ENCODE measurements at regions not wholly inside any gene's neighbourhood (a gene's known extent, or its start where the extent isn't known, plus 50 kb on each side); places are given as distances from the start of the nearest gene placed in this dataset.

DNA sequence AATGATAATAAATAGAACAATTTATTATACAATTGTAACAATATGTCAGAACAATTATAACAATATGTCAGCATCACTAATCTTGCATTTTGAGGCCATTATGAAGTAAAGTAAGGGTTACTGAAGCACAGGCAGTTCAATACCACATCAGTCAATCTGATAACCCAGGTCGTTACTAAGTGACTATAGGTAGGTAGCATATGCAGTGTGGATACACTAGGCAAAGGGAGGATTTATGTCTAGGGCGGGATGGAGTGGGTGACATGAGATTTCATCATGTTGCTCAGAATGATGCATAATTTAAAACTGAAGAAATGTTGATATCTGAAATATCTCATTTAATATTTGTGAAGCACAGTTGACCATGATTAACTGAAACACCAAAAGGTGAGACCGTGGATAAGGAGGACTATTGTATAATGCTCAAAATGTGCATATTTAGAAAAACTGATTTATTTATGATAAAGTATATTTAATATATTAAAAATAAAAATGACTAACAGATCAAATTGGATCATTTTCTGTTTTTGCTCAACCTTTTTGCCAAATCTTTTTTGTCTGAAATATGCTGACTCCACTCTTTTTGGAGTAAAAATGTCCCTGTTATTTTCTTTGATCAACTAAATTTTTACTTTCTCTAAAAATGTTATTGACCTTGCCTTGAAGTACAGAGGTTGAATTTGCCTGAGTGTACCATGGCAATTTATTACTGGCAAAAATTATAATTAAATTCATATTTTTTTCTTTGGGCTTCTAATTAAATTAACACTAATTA, 1189.4 kb upstream of the USP15 start:
- TF ChIP-seq CTCF (conservative IDR thresholded peaks at IDR 0.05; ENCODE audit: low read depth, low read length) = no peak
- no peaks in the 10 kb centered on the region for H3K79me2 ChIP-seq (ENCODE audit: insufficient read depth, low read depth)

DNA sequence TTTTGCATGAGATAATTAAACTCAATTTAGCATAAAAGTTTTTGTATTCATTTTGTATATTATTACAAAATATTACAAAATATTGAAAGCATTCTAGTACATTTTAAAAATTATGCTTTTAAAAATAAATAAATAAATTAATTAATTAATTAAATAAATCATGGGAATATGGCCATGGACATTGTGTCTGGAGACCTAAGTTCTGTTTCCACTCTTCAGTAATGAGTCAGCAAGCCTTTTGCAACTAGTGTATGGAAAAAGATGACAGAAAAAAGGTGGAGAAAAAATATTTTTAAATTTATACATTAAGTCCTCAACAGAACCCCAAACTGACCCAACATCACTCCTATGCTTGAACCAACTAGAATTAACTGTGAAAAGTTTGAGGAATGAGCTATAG, 1187.5 kb upstream of the USP15 start:
- no peak overlapping the region for H3K4me2 ChIP-seq
- no peak overlapping the region for H3K4me3 ChIP-seq (IDR thresholded peaks at IDR 0.05; ENCODE audit: insufficient read depth, low read depth, low read length)
- no peak overlapping the region for H2AFZ ChIP-seq (ENCODE audit: low read depth)
- H3K27ac ChIP-seq = no peak overlapping the region
- H3K27me3 ChIP-seq (ENCODE audit: insufficient read depth, low read depth) = no peaks in the 10 kb centered on the region
- H4K20me1 ChIP-seq (ENCODE audit: insufficient read depth) = no peaks in the 10 kb centered on the region
- no peaks in the 10 kb centered on the region for H3K36me3 ChIP-seq (ENCODE audit: insufficient read depth)
- no peaks in the 10 kb centered on the region for H3K4me1 ChIP-seq (ENCODE audit: low read depth, poor library complexity, severe bottlenecking)
- H3K79me2 ChIP-seq (ENCODE audit: insufficient read depth, low read depth) = no peaks in the 10 kb centered on the region
- H3K9ac ChIP-seq = no peak overlapping the region
- no peak for TF ChIP-seq CTCF (conservative IDR thresholded peaks at IDR 0.05; ENCODE audit: low read depth, low read length)

More for the DNA sequence above, 1189.4 kb upstream of the USP15 start:
- Histone ChIP-seq H2AFZ (ENCODE audit: low read depth) (no peak overlapping the region), H3K27ac (no peak overlapping the region), H4K20me1 (ENCODE audit: insufficient read depth) (no peaks in the 10 kb centered on the region), H3K9ac (no peak overlapping the region), H3K27me3 (ENCODE audit: insufficient read depth, low read depth) (no peaks in the 10 kb centered on the region), H3K4me1 (ENCODE audit: low read depth, poor library complexity, severe bottlenecking) (no peaks in the 10 kb centered on the region), H3K4me2 (no peak overlapping the region), H3K4me3 (IDR thresholded peaks at IDR 0.05; ENCODE audit: insufficient read depth, low read depth, low read length) (no peak overlapping the region), H3K36me3 (ENCODE audit: insufficient read depth) (no peaks in the 10 kb centered on the region)

GRCh38 chr12:61095111-61095510, 1165.1 kb upstream of the USP15 start:
- H3K27me3 ChIP-seq (ENCODE audit: insufficient read depth, low read depth) = no peaks in the 10 kb centered on the region
- H3K9ac ChIP-seq = no peak overlapping the region
- H3K4me1 ChIP-seq (ENCODE audit: low read depth, poor library complexity, severe bottlenecking) = no peaks in the 10 kb centered on the region
- H3K27ac ChIP-seq = no peak overlapping the region
- H2AFZ ChIP-seq (ENCODE audit: low read depth) = no peak overlapping the region
- no peak for TF ChIP-seq CTCF (conservative IDR thresholded peaks at IDR 0.05; ENCODE audit: low read depth, low read length)
- H3K36me3 ChIP-seq (ENCODE audit: insufficient read depth) = no peaks in the 10 kb centered on the region
- H3K4me2 ChIP-seq = no peak overlapping the region
- no peaks in the 10 kb centered on the region for H4K20me1 ChIP-seq (ENCODE audit: insufficient read depth)
- no peak overlapping the region for H3K4me3 ChIP-seq (IDR thresholded peaks at IDR 0.05; ENCODE audit: insufficient read depth, low read depth, low read length)
- no peaks in the 10 kb centered on the region for H3K79me2 ChIP-seq (ENCODE audit: insufficient read depth, low read depth)

DNA sequence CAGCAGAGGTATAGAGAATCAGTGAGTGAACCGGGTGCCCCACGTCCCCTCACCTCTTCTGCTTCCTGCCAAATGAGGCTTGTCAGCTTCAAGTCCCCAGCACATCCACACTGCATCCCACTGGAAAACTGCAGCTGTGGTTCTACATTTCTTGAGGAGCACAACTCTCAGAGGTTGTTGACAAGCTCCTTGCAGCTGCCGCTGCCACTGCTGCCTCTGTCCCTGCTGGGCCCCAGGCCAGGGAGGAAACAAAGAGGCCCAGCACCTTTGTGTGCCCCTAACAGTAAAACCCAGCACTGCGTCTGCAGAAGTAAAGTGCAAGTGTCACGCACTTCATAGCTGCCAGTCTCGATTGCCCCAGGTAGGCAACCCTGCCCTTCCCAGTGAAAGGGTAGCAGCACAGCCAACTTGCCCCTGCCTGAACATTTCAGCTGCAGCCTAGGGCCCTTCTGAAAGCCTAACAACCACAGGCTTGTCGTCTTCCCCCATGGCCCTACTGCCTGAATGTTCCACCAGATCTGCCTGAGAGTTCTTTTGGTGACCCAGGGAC, 1162.1 kb upstream of the USP15 start:
- H3K4me3 ChIP-seq (IDR thresholded peaks at IDR 0.05; ENCODE audit: insufficient read depth, low read depth, low read length) = no peak overlapping the region
- H3K4me2 ChIP-seq = no peak overlapping the region
- H3K36me3 ChIP-seq (ENCODE audit: insufficient read depth) = no peaks in the 10 kb centered on the region
- H3K4me1 ChIP-seq (ENCODE audit: low read depth, poor library complexity, severe bottlenecking) = no peaks in the 10 kb centered on the region
- no peaks in the 10 kb centered on the region for H3K79me2 ChIP-seq (ENCODE audit: insufficient read depth, low read depth)
- no peaks in the 10 kb centered on the region for H3K27me3 ChIP-seq (ENCODE audit: insufficient read depth, low read depth)
- no peak overlapping the region for H3K27ac ChIP-seq
- no peak for TF ChIP-seq CTCF (conservative IDR thresholded peaks at IDR 0.05; ENCODE audit: low read depth, low read length)
- H3K9ac ChIP-seq = no peak overlapping the region
- no peaks in the 10 kb centered on the region for H4K20me1 ChIP-seq (ENCODE audit: insufficient read depth)
- H2AFZ ChIP-seq (ENCODE audit: low read depth) = no peak overlapping the region
